ENCODE measurements at regions not wholly inside any gene's neighbourhood (a gene's known extent, or its start where the extent isn't known, plus 50 kb on each side); places are given as distances from the start of the nearest gene placed in this dataset.

- peaks cover 3% of the 10 kb centered on the region; the same call in 1 of the 2 replicates for H3K36me3 ChIP-seq (ENCODE audit: control insufficient read depth, low read length)
- no peak overlapping the region for H3K27ac ChIP-seq (ENCODE audit: low read depth, low read length)
- TF ChIP-seq CTCF (IDR thresholded peaks at IDR 0.05; ENCODE audit: low read depth, low read length, poor library complexity, severe bottlenecking) = no peak
- no peak for TF ChIP-seq EZH2phosphoT487 (IDR thresholded peaks at IDR 0.05; ENCODE audit: borderline replicate concordance, low read length)
Measured at GRCh38 chr2:155675920-155676319, 656.6 kb downstream of the NR4A2 start.

DNA sequence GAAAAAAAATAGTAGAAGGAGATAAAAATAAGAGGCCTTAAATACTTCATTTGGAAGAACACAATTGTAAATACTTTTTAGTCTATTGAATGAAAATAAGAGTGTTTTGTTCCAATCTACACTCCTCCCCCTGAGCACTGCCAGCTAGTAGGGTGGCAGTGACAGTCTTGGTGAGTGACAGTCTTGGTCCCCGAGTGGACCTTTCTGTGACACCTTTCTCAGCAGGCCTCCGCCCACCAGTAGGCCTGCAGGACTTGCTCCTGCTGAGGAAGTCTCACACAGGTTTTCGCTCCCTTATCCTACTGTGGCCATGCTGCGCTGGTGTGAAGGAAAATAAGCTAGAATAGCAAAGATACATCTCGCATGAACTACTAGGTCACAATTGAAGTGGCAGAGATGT lies 666.8 kb downstream of the NR4A2 start:
- Histone ChIP-seq H3K4me3 (ENCODE audit: low read length) (no peak overlapping the region), H3K9me2 (replicated peaks; ENCODE audit: control insufficient read depth, low read length) (no peaks in the 10 kb centered on the region), H3K79me2 (ENCODE audit: control insufficient read depth, low read length) (no peaks in the 10 kb centered on the region), H3F3A (ENCODE audit: control insufficient read depth, insufficient read depth) (no peaks in the 10 kb centered on the region), H4K20me1 (ENCODE audit: control insufficient read depth, insufficient read depth, low read depth, low read length) (no peaks in the 10 kb centered on the region), H3K27me3 (ENCODE audit: control insufficient read depth, low read length) (no peaks in the 10 kb centered on the region), H3K4me2 (ENCODE audit: low read length) (no peak overlapping the region), H3K36me3 (ENCODE audit: control insufficient read depth, low read length) (no peaks in the 10 kb centered on the region), H3K9me3 (ENCODE audit: control insufficient read depth, insufficient read depth, low read length) (no peaks in the 10 kb centered on the region; the same call in 1 of the 2 replicates), H3K4me1 (ENCODE audit: control insufficient read depth, low read length) (no peaks in the 10 kb centered on the region), H3K27ac (ENCODE audit: low read depth, low read length) (no peak overlapping the region)
- no peak for TF ChIP-seq CTCF (IDR thresholded peaks at IDR 0.05; ENCODE audit: low read depth, low read length, poor library complexity, severe bottlenecking)
- no peak for TF ChIP-seq EZH2phosphoT487 (IDR thresholded peaks at IDR 0.05; ENCODE audit: borderline replicate concordance, low read length)

More at GRCh38 chr2:155675920-155676319, 656.6 kb downstream of the NR4A2 start:
- no peaks in the 10 kb centered on the region for H4K20me1 ChIP-seq (ENCODE audit: control insufficient read depth, insufficient read depth, low read depth, low read length)
- no peak overlapping the region for H3K4me2 ChIP-seq (ENCODE audit: low read length)
- H3K79me2 ChIP-seq (ENCODE audit: control insufficient read depth, low read length) = no peaks in the 10 kb centered on the region
- no peaks in the 10 kb centered on the region for H3K27me3 ChIP-seq (ENCODE audit: control insufficient read depth, low read length)
- H3K4me1 ChIP-seq (ENCODE audit: control insufficient read depth, low read length) = peaks cover 34% of the 10 kb centered on the region
- H3K9me2 ChIP-seq (replicated peaks; ENCODE audit: control insufficient read depth, low read length) = no peaks in the 10 kb centered on the region
- no peaks in the 10 kb centered on the region for H3F3A ChIP-seq (ENCODE audit: control insufficient read depth, insufficient read depth)
- H3K4me3 ChIP-seq (ENCODE audit: low read length) = no peak overlapping the region
- H3K9me3 ChIP-seq (ENCODE audit: control insufficient read depth, insufficient read depth, low read length) = peaks cover 6% of the 10 kb centered on the region; the same call in 1 of the 2 replicates

- no peak for TF ChIP-seq CTCF (IDR thresholded peaks at IDR 0.05; ENCODE audit: low read depth, low read length, poor library complexity, severe bottlenecking)
- TF ChIP-seq EZH2phosphoT487 (IDR thresholded peaks at IDR 0.05; ENCODE audit: borderline replicate concordance, low read length) = no peak
- Histone ChIP-seq H3F3A (ENCODE audit: control insufficient read depth, insufficient read depth) (no peaks in the 10 kb centered on the region), H3K27me3 (ENCODE audit: control insufficient read depth, low read length) (no peaks in the 10 kb centered on the region), H3K4me2 (ENCODE audit: low read length) (no peak overlapping the region), H4K20me1 (ENCODE audit: control insufficient read depth, insufficient read depth, low read depth, low read length) (no peaks in the 10 kb centered on the region), H3K36me3 (ENCODE audit: control insufficient read depth, low read length) (no peaks in the 10 kb centered on the region), H3K9me3 (ENCODE audit: control insufficient read depth, insufficient read depth, low read length) (no peaks in the 10 kb centered on the region), H3K4me3 (ENCODE audit: low read length) (no peak overlapping the region), H3K27ac (ENCODE audit: low read depth, low read length) (no peak overlapping the region), H3K4me1 (ENCODE audit: control insufficient read depth, low read length) (no peaks in the 10 kb centered on the region), H3K9me2 (replicated peaks; ENCODE audit: control insufficient read depth, low read length) (no peaks in the 10 kb centered on the region), H3K79me2 (ENCODE audit: control insufficient read depth, low read length) (no peaks in the 10 kb centered on the region)
Measured at GRCh38 chr2:155663265-155663664, 669.3 kb downstream of the NR4A2 start.

Measured in DOHH2 (cell line).